IMR-90 (cell line): ENCODE measurements at regions not wholly inside any gene's neighbourhood (a gene's known extent, or its start where the extent isn't known, plus 50 kb on each side); places are given as distances from the start of the nearest gene placed in this dataset.

Experiments
- ATAC-seq: fragments of 200-7000 bp; cut with Tn5 transposase; 2 replicates; pipeline ENCODE4 v1.9.1; 2020; ENCODE audit warnings: low read depth, mild to moderate bottlenecking, moderate library complexity
- BruUV-seq: library from RNA; stranded (reverse); fragments of 400-500 nt; replicated peaks from 2 replicates; lab custom pipeline; 2021; lab: Mats Ljungman, UMichigan
- CTCF ChIA-PET: fragments of 300-600 bp; formaldehyde crosslinking; extraction: SDS; loops from one replicate; lab custom pipeline; 2021; ENCODE audit warnings: antibody characterized with exemption; lab: Yijun Ruan, JAX
- POLR2A ChIA-PET: fragments of 300-600 bp; sonication (Branson Sonifier 250); formaldehyde crosslinking; loops from one replicate; lab custom pipeline; 2022; ENCODE audit warnings: antibody characterized with exemption; ENCODE audit not compliant: unreplicated experiment; lab: Charles Lee
- DNase-seq: peaks from one replicate; pipeline ENCODE4 v3.0.0; 2013
- H2AFZ ChIP-seq: replicated peaks from 2 replicates; pipeline ENCODE3; 2013; ENCODE audit warnings: low read length, mild to moderate bottlenecking; ENCODE audit not compliant: poor library complexity
- H2AK5ac ChIP-seq: 2 replicates; pipeline ENCODE4 v1.6.1; 2013; ENCODE audit warnings: low read depth, low read length, inconsistent platforms
- H2AK9ac ChIP-seq: replicated peaks from 2 replicates; pipeline ENCODE3; 2013; ENCODE audit warnings: mild to moderate bottlenecking, low read depth, low read length, moderate library complexity; ENCODE audit not compliant: poor library complexity
- H2BK120ac ChIP-seq: 2 replicates; pipeline ENCODE4 v1.6.1; 2013; ENCODE audit warnings: low read depth, low read length, inconsistent platforms
- H2BK15ac ChIP-seq: 3 replicates; pipeline ENCODE4 v1.6.1; 2013; ENCODE audit warnings: low read depth, low read length, inconsistent platforms
- H2BK20ac ChIP-seq: 2 replicates; pipeline ENCODE4 v1.6.1; 2013; ENCODE audit warnings: low read depth, mild to moderate bottlenecking, inconsistent platforms, low read length, moderate library complexity
- H2BK5ac ChIP-seq: 2 replicates; pipeline ENCODE4 v1.6.1; 2013; ENCODE audit warnings: mild to moderate bottlenecking, low read depth, low read length, inconsistent platforms; ENCODE audit not compliant: poor library complexity, severe bottlenecking
- H3K14ac ChIP-seq: replicated peaks from 2 replicates; pipeline ENCODE4 v1.6.1; 2013; ENCODE audit warnings: low read depth, low read length, inconsistent platforms
- H3K18ac ChIP-seq: 2 replicates; pipeline ENCODE4 v1.6.1; 2013; ENCODE audit warnings: low read depth, low read length, control low read depth
- H3K23ac ChIP-seq: 2 replicates; pipeline ENCODE4 v1.6.1; 2013; ENCODE audit warnings: low read depth, low read length, inconsistent platforms
- H3K27ac ChIP-seq: 2 replicates; pipeline ENCODE4 v1.5.1; 2013; ENCODE audit warnings: mild to moderate bottlenecking, control low read depth, low read length; ENCODE audit not compliant: insufficient read depth
- H3K27me3 ChIP-seq: 2 replicates; pipeline ENCODE4 v1.6.1; 2013; ENCODE audit warnings: low read length; ENCODE audit not compliant: control insufficient read depth, insufficient read depth
- H3K36me3 ChIP-seq: 2 replicates; pipeline ENCODE4 v1.6.1; 2013; ENCODE audit warnings: low read length, mixed read lengths; ENCODE audit not compliant: control insufficient read depth, insufficient read depth
- H3K4ac ChIP-seq: 2 replicates; pipeline ENCODE4 v1.6.1; 2013; ENCODE audit warnings: low read depth, low read length, inconsistent platforms
- H3K4me1 ChIP-seq: 2 replicates; pipeline ENCODE4 v1.6.1; 2013; ENCODE audit warnings: low read length, mixed read lengths; ENCODE audit not compliant: control insufficient read depth, insufficient read depth
- H3K4me2 ChIP-seq: 2 replicates; pipeline ENCODE4 v1.6.1; 2013; ENCODE audit warnings: low read depth, mild to moderate bottlenecking, control low read depth, low read length, moderate library complexity
- H3K4me3 ChIP-seq: 2 replicates; pipeline ENCODE4 v1.5.1; 2013; ENCODE audit warnings: low read depth, mild to moderate bottlenecking, control low read depth, low read length, moderate library complexity; ENCODE audit not compliant: insufficient read depth
- H3K56ac ChIP-seq: 2 replicates; pipeline ENCODE4 v1.6.1; 2013; ENCODE audit warnings: low read length, inconsistent platforms; ENCODE audit not compliant: insufficient read depth; ENCODE audit errors: extremely low read depth
- H3K79me1 ChIP-seq, 2 experiments: 2 replicates each; pipeline ENCODE4 v1.6.1; 2013; ENCODE audit warnings: low read length in 2 of 2, inconsistent platforms in 1 of 2, low read depth in 1 of 2
- H3K9ac ChIP-seq: 2 replicates; pipeline ENCODE4 v1.6.1; 2013; ENCODE audit warnings: low read depth, low read length, control low read depth
- H3K9me1 ChIP-seq: 2 replicates; pipeline ENCODE4 v1.6.1; 2013; ENCODE audit warnings: low read length, inconsistent platforms; ENCODE audit not compliant: insufficient read depth
- H3K9me3 ChIP-seq: 2 replicates; pipeline ENCODE4 v1.6.1; 2013; ENCODE audit warnings: low read length; ENCODE audit not compliant: control insufficient read depth, insufficient read depth
- H4K20me1 ChIP-seq: 2 replicates; pipeline ENCODE4 v1.6.1; 2013; ENCODE audit warnings: low read length, inconsistent platforms; ENCODE audit not compliant: insufficient read depth
- H4K5ac ChIP-seq: 2 replicates; pipeline ENCODE4 v1.6.1; 2013; ENCODE audit warnings: mild to moderate bottlenecking, low read depth, low read length, control low read depth
- H4K8ac ChIP-seq, 2 experiments: 2 replicates each; pipeline ENCODE4 v1.6.1; 2013; ENCODE audit warnings: low read depth in 2 of 2, low read length in 2 of 2, control low read depth in 1 of 2, inconsistent platforms in 1 of 2
- H4K91ac ChIP-seq: 2 replicates; pipeline ENCODE4 v1.6.1; 2013; ENCODE audit warnings: low read depth, low read length, inconsistent platforms; ENCODE audit not compliant: insufficient read depth
- BHLHE40 ChIP-seq: fragments of 150-350 bp; IDR thresholded peaks from 2 replicates; pipeline ENCODE4 v1.6.1; 2016; ENCODE audit warnings: mild to moderate bottlenecking, low read depth, low read length
- CHD1 ChIP-seq: IDR thresholded peaks from 2 replicates; pipeline ENCODE4 v1.6.1; 2012; ENCODE audit warnings: low read depth, low read length, improper control_type of control experiment
- MAFK ChIP-seq: IDR thresholded peaks from 2 replicates; pipeline ENCODE4 v1.6.1; 2012; ENCODE audit warnings: low read depth, low read length, improper control_type of control experiment
- MAZ ChIP-seq: IDR thresholded peaks from 2 replicates; pipeline ENCODE4 v1.6.1; 2012; ENCODE audit warnings: low read depth, mild to moderate bottlenecking, low read length, improper control_type of control experiment, moderate library complexity, borderline replicate concordance
- MXI1 ChIP-seq: IDR thresholded peaks from 2 replicates; pipeline ENCODE4 v1.6.1; 2012; ENCODE audit warnings: low read depth, mild to moderate bottlenecking, low read length, moderate library complexity, borderline replicate concordance
- WGBS, 2 experiments: methylation state at CpG; one replicate each; pipeline versions ENCODE4 v1.1.5 to v1.1.7; 2013; ENCODE audit warnings: missing lambda C conversion rate in 2 of 2; ENCODE audit not compliant: insufficient read length in 1 of 2; ENCODE audit errors: extremely low coverage in 2 of 2; 5-methylcytosine and 5-hydroxymethylcytosine counted together
- dilution Hi-C: fragments of 300-500 bp; cut with HindIII; formaldehyde crosslinking; loops from one replicate; pipeline ENCODE4 v1.14.3; 2018; ENCODE audit warnings: low sequenced_read_pairs; ENCODE audit not compliant: unreplicated experiment
- in situ Hi-C: fragments of 300-500 bp; cut with MboI; formaldehyde crosslinking; loops from 3 replicates; pipeline ENCODE4 v1.14.3; 2019; ENCODE audit warnings: low sequenced_read_pairs, inconsistent platforms, mixed read lengths
- intact Hi-C: fragments of 100-400 bp; cut with micrococcal nuclease; formaldehyde crosslinking; loops from 2 replicates; pipeline ENCODE4 v1.10.0; 2022
- TF ChIP-seq, protein P1 (sequence below): fragments of 150-350 bp; IDR thresholded peaks from 2 replicates; pipeline ENCODE4 v1.6.1; 2017; ENCODE audit warnings: mild to moderate bottlenecking, antibody characterized with exemption, low read length, low read depth

DNA sequence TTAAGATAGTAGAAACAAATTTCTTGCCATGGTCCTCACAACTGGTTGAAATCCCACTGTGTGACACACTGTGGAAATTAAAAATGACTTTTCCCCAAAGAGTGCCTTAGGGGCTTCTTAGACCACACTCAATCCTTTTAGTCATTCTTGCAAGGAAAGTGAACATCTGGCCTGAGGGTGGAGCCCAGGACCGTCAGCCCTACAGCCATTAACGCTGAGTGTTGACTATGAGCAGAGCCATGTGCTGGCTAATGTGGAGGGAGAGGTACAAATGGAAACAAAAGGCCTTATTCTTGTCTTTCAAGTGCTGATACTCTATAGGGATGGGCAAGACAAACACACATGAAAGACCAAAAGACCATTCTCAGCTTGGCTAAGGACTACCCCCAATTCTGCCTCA lies 456.5 kb downstream of the ZSWIM6 start:
- no peak overlapping the region for H3K4me2 ChIP-seq
- no peak overlapping the region for H2AFZ ChIP-seq
- no peak overlapping the region for H3K9ac ChIP-seq
- H3K9me1 ChIP-seq: no peaks in the 10 kb centered on the region
- CTCF ChIA-PET: no interaction called here
- no peaks in the 10 kb centered on the region for H4K20me1 ChIP-seq
- H3K4me1 ChIP-seq: no peaks in the 10 kb centered on the region
- H4K91ac ChIP-seq: no peak overlapping the region
- dilution Hi-C loops (no loop called here), intact Hi-C loops (no loop called here), in situ Hi-C loops (no loop called here)
- H3K23ac ChIP-seq: no peak overlapping the region
- no peak for ATAC-seq
- H3K4ac ChIP-seq: no peak overlapping the region
- no peak overlapping the region for H2AK9ac ChIP-seq
- H4K5ac ChIP-seq: no peak overlapping the region
- no peak overlapping the region for H2BK120ac ChIP-seq
- no peak overlapping the region for H2BK5ac ChIP-seq
- H2AK5ac ChIP-seq: no peak overlapping the region
- H3K14ac ChIP-seq: no peak overlapping the region
- no TSS peak for BruUV-seq
- H3K18ac ChIP-seq: no peak overlapping the region
- no peak overlapping the region for H2BK20ac ChIP-seq
- no peaks in the 10 kb centered on the region for H3K9me3 ChIP-seq
- H3K79me1 ChIP-seq: no peaks in the 10 kb centered on the region
- TF ChIP-seq CHD1: no peak
- TF ChIP-seq, protein P1, sequence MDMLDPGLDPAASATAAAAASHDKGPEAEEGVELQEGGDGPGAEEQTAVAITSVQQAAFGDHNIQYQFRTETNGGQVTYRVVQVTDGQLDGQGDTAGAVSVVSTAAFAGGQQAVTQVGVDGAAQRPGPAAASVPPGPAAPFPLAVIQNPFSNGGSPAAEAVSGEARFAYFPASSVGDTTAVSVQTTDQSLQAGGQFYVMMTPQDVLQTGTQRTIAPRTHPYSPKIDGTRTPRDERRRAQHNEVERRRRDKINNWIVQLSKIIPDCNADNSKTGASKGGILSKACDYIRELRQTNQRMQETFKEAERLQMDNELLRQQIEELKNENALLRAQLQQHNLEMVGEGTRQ: no peak
- no peak for TF ChIP-seq MAZ
- TF ChIP-seq MAFK: no peak
- TF ChIP-seq BHLHE40: no peak
- TF ChIP-seq MXI1: no peak
- no peaks in the 10 kb centered on the region; the same call in 1 of the 2 replicates for H3K27me3 ChIP-seq
- no peak for DNase-seq
- H2BK15ac ChIP-seq: no peak overlapping the region
- no peaks in the 10 kb centered on the region for H3K36me3 ChIP-seq
- H3K4me3 ChIP-seq: no peak overlapping the region
- POLR2A ChIA-PET: interaction anchor here (0.6 kb wide), 1 partner anchor 616 kb away, joined by 4 read pairs; no protein-coding TSS in a partner anchor
- no peak overlapping the region for H4K8ac ChIP-seq
- no peak overlapping the region for H3K27ac ChIP-seq
- WGBS, 2 experiments: no CpG with 5 or more reads among the region's 2 CpGs
- no peak overlapping the region for H3K56ac ChIP-seq
